ENCODE measurements at regions not wholly inside any gene's neighbourhood (a gene's known extent, or its start where the extent isn't known, plus 50 kb on each side); places are given as distances from the start of the nearest gene placed in this dataset.
A peak's percentile ranks its signal among the peaks of the same experiment; 100 is the strongest.

DNA sequence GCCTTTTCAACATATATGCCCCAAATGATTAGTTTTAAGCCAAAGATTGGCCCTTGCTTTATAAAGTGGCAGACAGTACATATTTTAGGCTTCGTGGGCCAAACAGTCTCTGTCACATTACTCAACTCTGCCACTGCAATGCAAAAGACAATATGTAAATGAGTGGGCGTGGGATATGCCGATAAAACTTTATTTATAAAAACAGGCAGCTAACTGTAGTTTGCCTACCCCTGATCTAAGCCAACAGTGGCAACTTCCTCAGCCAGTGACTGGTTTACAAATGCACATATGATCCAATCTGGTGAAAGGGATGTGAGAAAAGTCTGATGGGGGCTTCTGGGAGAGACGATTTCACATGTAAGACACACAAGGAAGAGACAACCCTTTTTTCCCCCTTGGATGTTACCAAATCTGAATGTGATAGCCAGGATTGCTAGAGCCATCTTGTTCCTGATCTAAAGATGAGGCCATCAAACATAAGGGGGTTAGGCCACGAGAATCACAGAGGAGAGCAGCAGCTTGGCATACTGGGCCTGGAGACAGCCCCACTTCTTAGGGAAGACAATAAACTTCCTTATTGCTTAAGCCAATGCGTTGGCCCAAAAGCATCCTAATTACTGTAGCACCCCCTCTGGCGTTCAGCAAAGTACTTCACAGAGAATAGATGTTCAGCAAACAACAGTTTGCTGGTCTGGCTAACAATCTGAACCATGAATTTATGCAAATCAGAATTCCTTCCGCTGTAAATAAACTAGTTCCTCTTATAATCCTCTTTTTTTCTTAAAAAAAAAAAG, 75.2 kb upstream of the TMCC3 start:
- no peak for ATAC-seq
- no peak for DNase-seq
- H3K4me1 Mint-ChIP-seq, result no peaks in the 10 kb centered on the region
- H3K36me3 Mint-ChIP-seq (ENCODE audit: low read depth), result no peaks in the 10 kb centered on the region
- no peak overlapping the region for H3K4me3 Mint-ChIP-seq
- no peak overlapping the region for H3K27ac Mint-ChIP-seq
- peaks cover 5% of the 10 kb centered on the region for H3K9me3 Mint-ChIP-seq
- H3K27me3 Mint-ChIP-seq, result peaks cover 5% of the 10 kb centered on the region

DNA sequence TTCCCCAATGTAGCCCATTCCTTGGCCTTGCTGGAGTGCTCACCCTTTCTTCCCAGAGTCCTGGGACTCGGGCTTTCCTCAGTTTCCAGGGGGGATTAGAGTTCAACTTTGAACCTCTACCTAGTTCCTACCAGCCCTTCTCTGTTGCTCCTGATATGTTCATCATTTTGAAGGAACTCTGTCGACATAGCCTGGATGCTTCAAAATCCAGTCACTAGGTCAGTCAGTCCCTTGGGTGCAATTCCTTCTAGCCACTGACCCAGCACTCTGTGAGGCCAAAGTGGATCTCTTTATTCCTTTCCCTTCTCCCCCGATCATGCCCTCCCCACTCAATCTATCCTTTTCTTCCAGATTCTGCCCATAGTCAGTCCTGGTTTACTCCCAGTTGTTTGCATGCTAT, 72.3 kb upstream of the TMCC3 start:
- Mint-ChIP-seq H3K4me1 (no peaks in the 10 kb centered on the region), H3K27me3 (peaks cover 3% of the 10 kb centered on the region), H3K36me3 (ENCODE audit: low read depth) (no peaks in the 10 kb centered on the region), H3K27ac (no peak overlapping the region), H3K4me3 (no peak overlapping the region), H3K9me3 (no peaks in the 10 kb centered on the region)
- DNase-seq (no peak), ATAC-seq (no peak)

DNA sequence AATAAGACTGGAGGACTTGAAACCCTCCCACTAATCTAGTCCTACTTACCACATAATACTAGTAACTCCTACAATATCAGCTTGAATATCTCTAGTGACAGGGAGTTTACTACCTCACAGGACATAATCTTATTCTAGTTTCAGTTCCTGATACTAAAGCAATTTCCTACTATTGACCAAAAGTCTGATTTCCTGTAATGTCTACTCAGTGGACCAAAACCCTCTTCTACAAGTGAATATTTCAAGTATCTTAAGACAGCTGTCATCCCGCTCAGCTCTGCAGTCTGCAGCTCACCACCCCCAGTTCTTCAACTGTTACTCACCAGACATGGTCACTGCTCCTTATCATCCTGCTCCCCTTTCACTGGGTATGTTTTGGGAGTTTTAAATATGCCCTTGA, 70.8 kb upstream of the TMCC3 start:
- H3K27me3 Mint-ChIP-seq, result no peaks in the 10 kb centered on the region
- H3K27ac Mint-ChIP-seq, result no peak overlapping the region
- no peak overlapping the region for H3K4me3 Mint-ChIP-seq
- no peak for DNase-seq
- no peaks in the 10 kb centered on the region for H3K9me3 Mint-ChIP-seq
- no peak for ATAC-seq
- no peaks in the 10 kb centered on the region for H3K36me3 Mint-ChIP-seq (ENCODE audit: low read depth)
- no peaks in the 10 kb centered on the region for H3K4me1 Mint-ChIP-seq

DNA sequence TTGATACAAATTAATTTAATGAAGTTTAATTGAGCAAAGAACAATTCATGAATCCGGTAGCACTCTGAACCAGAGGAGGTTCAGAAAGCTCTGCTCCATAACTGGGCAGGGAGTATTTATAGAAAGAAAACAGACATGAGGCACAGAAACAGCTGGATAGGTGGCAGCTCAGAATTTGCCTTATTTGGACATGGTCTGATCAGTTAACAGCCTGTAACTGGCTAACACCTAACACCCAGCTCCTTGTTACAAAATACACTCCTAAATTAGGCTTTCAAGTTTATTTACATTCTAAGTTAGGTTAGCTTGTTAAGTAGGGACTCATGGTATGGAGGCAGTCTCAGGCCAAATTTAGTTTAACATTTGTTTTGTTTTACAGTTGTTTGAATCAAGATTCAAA, 67.8 kb upstream of the TMCC3 start:
- DNase-seq (no peak), ATAC-seq (no peak)
- no peak overlapping the region for H3K27ac Mint-ChIP-seq
- no peak overlapping the region for H3K4me3 Mint-ChIP-seq
- no peaks in the 10 kb centered on the region for H3K4me1 Mint-ChIP-seq
- H3K9me3 Mint-ChIP-seq, result no peaks in the 10 kb centered on the region
- H3K27me3 Mint-ChIP-seq, result no peaks in the 10 kb centered on the region
- no peaks in the 10 kb centered on the region for H3K36me3 Mint-ChIP-seq (ENCODE audit: low read depth)

DNA sequence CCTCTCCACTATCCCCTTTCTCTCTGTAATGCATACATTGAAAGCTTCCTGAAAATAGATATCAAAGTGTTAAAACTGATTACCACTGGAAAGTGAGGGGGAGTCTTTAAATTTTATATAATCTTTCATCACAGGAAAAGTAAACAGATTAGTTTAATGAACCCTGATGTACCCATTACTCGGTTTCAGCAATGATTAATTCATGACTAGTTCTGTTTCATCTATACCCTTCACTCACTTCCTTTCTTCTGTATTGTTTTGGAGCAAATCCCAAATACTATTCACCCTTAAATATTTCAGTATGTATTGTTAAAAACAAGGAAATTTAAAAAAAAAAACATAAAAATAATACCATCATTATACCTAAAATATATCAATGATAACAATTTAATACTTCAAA, 67.3 kb upstream of the TMCC3 start:
- DNase-seq (no peak), ATAC-seq (no peak)
- no peak overlapping the region for H3K27ac Mint-ChIP-seq
- no peaks in the 10 kb centered on the region for H3K9me3 Mint-ChIP-seq
- H3K27me3 Mint-ChIP-seq, result no peaks in the 10 kb centered on the region
- no peaks in the 10 kb centered on the region for H3K36me3 Mint-ChIP-seq (ENCODE audit: low read depth)
- H3K4me1 Mint-ChIP-seq, result no peaks in the 10 kb centered on the region
- H3K4me3 Mint-ChIP-seq, result no peak overlapping the region

DNA sequence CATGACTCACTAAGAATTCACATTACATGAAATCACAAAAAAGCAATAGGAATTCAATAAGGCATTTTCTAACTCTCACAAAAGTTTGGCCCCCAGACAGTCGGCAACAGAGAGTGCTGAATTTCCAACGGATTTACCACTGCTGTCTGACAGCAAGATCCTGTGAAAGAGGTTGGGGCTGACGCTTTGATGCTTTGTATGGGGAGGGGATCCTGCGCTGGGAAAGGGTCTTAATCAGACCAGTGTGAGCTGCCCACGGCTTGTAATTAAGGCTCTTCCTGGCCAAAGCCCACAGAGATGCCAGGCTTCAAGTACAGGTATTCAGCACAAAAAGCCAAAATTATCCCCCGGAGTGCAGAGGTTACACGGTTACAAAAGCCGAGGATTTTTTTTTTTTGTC, 66.8 kb upstream of the TMCC3 start:
- Mint-ChIP-seq H3K4me1 (no peaks in the 10 kb centered on the region), H3K9me3 (no peaks in the 10 kb centered on the region), H3K4me3 (no peak overlapping the region), H3K36me3 (ENCODE audit: low read depth) (no peaks in the 10 kb centered on the region), H3K27me3 (no peaks in the 10 kb centered on the region), H3K27ac (no peak overlapping the region)
- DNase-seq, result no peak
- ATAC-seq, result no peak

DNA sequence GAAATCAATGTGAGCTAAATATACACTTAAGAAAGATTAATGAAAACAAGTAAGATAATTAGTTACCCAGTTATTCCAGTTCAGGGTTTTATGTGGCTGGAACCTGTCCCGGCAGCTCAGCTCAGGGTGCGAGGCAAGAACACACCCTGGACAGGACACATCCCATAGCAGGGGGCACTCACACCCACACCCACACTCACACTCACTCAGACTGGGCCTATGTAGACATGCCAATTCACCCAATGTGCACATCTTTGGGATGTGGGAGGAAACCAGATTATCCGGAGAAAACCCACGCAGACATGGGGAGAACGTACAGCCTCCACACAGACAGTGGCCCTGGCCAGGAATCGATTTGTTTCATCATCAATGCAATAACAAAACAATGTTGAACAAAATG, 66.0 kb upstream of the TMCC3 start:
- Mint-ChIP-seq H3K27ac (no peak overlapping the region), H3K4me3 (no peak overlapping the region), H3K27me3 (no peaks in the 10 kb centered on the region), H3K4me1 (no peaks in the 10 kb centered on the region), H3K9me3 (no peaks in the 10 kb centered on the region), H3K36me3 (ENCODE audit: low read depth) (no peaks in the 10 kb centered on the region)
- no peak for DNase-seq
- no peak for ATAC-seq

DNA sequence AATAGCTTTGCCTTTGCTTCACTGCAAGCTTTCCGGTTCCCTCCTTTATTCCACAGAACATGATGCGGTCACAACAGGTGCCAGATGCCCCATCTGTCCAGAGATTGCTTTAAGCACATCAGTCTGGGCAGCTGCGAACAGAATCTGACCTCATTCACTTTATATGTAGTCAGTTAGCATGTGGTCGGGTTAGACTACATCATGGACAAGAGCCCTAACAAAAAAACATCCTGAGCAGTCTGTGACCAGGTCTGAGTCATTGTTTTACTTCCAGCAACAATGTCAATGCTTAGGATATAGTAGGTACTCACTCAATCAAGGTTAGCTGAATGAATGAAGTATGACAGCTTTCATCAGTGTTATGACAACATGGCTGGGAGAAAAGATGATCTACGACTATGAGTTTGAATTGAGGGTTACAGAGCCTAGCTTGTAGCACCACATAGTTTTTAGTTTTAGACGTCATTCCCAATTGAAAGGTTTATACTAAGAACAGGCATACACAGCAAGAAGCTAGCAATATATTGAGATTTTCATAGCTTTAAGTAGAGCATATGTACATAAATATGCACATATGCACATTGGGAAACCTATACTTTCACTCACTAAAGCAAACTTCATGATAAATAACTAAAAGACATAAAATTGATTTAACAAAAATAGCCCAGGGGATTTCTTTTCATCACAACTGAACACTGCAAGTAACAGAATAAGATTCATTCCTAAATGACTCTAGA, 64.2 kb upstream of the TMCC3 start:
- no peaks in the 10 kb centered on the region for H3K9me3 Mint-ChIP-seq

DNA sequence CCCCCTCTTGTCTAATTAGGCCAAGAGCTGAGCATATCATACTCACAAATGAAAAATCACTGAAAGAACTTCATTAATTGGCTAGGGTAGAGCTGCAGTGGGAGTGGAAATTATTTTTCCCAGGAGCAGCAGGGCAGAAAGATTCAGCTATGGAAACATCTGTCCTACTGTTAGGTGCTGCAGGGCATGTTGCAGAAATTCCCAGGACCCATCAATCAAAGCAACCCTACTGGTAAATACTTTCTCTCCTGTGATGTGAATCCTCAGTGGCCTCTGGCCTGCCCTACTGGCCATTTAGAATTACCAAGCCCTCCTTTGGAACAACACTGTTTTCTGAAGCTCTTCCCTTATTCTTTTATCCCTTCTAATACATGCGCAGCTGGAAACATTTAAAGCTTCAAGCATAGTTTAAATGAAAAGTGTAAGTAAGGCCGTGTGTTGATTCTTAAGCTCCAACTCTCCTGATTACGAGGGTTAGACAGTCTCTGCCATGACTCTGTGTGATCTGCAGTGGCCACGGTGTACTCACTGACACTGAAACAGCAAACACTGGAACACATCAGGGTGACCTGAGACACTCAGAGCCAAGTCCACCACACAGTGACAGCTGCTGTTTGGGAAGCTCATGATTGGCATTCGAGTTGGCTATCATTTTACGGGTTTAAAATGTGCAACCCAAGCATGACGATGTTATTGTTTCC, 62.6 kb upstream of the TMCC3 start:
- Mint-ChIP-seq H3K9me3 (no peaks in the 10 kb centered on the region), H3K4me1 (no peaks in the 10 kb centered on the region), H3K27ac (no peak overlapping the region), H3K4me3 (no peak overlapping the region), H3K27me3 (no peaks in the 10 kb centered on the region), H3K36me3 (ENCODE audit: low read depth) (no peaks in the 10 kb centered on the region)
- ATAC-seq, result no peak
- DNase-seq, result no peak

More for the DNA sequence above, 64.2 kb upstream of the TMCC3 start:
- H3K27ac Mint-ChIP-seq, result no peak overlapping the region
- H3K36me3 Mint-ChIP-seq (ENCODE audit: low read depth), result no peaks in the 10 kb centered on the region
- no peak overlapping the region for H3K4me3 Mint-ChIP-seq
- no peak for DNase-seq
- no peak for ATAC-seq
- H3K4me1 Mint-ChIP-seq, result no peaks in the 10 kb centered on the region
- no peaks in the 10 kb centered on the region for H3K27me3 Mint-ChIP-seq

DNA sequence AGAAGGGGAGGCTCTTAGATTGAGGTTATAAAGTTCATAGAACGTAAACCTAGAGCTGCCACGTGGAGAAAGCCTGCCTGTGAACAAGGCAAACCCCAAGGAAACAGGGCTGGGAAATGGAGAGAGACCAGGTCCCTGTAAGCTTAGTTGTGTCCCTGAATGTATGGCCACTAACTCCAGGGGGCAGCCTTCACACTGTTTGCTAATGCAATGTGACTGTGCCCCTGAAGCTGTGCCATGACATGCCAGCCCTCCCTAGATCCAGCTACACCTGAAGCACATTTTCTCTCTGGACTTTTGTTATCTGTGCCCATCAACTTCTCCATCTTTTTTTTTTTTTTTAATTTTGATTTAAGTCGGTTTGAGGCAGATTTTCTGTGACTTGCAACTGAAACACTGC, 60.6 kb upstream of the TMCC3 start:
- Mint-ChIP-seq H3K27me3 (no peaks in the 10 kb centered on the region), H3K27ac (no peak overlapping the region), H3K4me1 (peaks cover 4% of the 10 kb centered on the region), H3K4me3 (no peak overlapping the region), H3K9me3 (no peaks in the 10 kb centered on the region), H3K36me3 (ENCODE audit: low read depth) (no peaks in the 10 kb centered on the region)
- DNase-seq (peak; percentile 19), ATAC-seq (no peak)

DNA sequence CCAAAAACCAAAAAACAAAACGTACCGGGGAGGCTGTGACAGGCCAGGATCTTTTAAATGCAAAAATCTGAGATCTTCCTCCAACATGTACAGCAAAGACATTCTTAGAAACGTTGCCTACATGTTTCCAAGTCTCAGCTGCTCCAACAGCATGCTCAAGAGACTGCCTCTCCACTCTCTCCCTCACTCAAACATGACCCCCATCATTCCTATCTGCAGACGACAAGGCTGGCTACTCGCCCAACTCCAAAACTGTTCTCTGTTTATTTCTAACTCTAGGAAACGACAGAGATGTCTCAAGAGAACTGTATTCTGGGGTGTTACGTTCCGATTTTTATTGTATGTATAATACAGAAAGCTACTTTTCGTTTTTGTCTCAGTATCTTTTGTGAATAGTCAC, 57.5 kb upstream of the TMCC3 start:
- Mint-ChIP-seq H3K27me3 (no peaks in the 10 kb centered on the region), H3K9me3 (no peaks in the 10 kb centered on the region), H3K4me1 (peaks cover 11% of the 10 kb centered on the region), H3K4me3 (no peak overlapping the region), H3K27ac (no peak overlapping the region), H3K36me3 (ENCODE audit: low read depth) (no peaks in the 10 kb centered on the region)
- no peak for DNase-seq
- no peak for ATAC-seq

DNA sequence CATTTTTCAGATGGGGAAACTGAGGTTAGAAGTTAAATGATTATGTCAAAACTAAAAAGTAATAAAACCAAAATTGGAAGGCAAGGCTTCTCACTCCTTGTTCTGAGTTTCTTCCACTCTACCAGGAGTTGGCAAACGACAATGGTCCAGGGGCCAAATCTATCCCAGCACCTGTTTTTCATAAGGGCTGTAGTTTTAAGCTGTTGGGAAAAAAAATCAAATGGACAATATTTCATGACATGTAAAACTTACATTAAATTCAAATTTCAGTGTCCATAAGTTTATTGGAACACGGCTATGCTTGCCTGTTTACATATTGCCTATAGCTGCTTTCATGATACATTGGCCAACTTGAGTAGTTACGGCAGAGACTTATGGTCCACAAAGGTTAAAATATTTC, 56.7 kb upstream of the TMCC3 start:
- Mint-ChIP-seq H3K4me3 (no peak overlapping the region), H3K27me3 (no peaks in the 10 kb centered on the region), H3K36me3 (ENCODE audit: low read depth) (no peaks in the 10 kb centered on the region), H3K9me3 (no peaks in the 10 kb centered on the region), H3K27ac (no peak overlapping the region), H3K4me1 (peaks cover 11% of the 10 kb centered on the region)
- ATAC-seq (no peak), DNase-seq (no peak)

DNA sequence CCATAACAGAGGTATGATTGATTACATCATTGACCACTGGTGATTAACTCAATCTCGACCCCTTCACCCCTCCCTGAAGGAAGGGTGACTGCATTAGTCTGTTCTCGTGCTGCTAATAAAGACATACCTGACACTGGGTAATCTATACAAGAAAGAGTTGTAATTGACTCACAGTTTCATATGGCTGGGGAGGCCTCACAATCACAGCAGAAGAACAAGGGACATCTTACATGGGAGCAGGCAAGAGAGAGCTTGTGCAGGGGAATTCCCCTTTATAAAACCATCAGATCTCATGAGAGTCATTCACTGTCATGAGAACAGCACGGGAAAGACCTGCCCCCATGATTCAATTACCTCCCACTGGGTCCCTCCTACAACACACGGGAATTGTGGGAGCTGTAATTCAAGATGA, 55.9 kb upstream of the TMCC3 start:
- Mint-ChIP-seq H3K27me3 (peaks cover 1% of the 10 kb centered on the region), H3K9me3 (no peaks in the 10 kb centered on the region)
- ATAC-seq, result peak; percentile 83

DNA sequence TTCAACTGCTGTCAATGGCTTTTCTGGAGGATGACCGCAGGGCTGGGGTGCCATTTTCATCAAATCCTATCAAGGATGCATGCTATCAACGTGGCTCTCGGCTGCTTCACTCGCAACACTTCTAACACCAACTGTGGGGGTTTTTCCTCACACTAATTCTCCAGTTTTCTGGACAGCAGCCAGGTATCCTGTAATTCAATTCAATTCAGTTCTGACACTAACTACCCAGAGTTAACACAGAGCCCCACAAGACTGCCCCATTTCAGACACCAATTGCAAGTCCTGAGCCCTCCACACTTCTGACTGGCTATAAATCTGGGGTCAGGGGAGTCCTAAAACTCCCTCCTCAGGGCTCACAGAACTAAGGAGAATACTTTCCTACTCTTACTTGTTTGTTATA, 55.3 kb upstream of the TMCC3 start:
- Mint-ChIP-seq H3K4me3 (no peak overlapping the region), H3K9me3 (no peaks in the 10 kb centered on the region), H3K27me3 (peaks cover 1% of the 10 kb centered on the region), H3K4me1 (peaks cover 11% of the 10 kb centered on the region), H3K36me3 (ENCODE audit: low read depth) (no peaks in the 10 kb centered on the region), H3K27ac (no peak overlapping the region)
- ATAC-seq (no peak), DNase-seq (no peak)

More for the DNA sequence above, 55.9 kb upstream of the TMCC3 start:
- no peak for DNase-seq
- Mint-ChIP-seq H3K27ac (no peak overlapping the region), H3K4me3 (no peak overlapping the region), H3K4me1 (peaks cover 11% of the 10 kb centered on the region), H3K36me3 (ENCODE audit: low read depth) (no peaks in the 10 kb centered on the region)

Data from activated naive CD8-positive, alpha-beta T cell treated with anti-CD3 and anti-CD28 coated beads, Interleukin-2, amount 50 U/mL, for 24 hours (primary cell).